Upper lobe of right lung (tissue), 1 donor: ENCODE measurements at regions not wholly inside any gene's neighbourhood (a gene's known extent, or its start where the extent isn't known, plus 50 kb on each side); places are given as distances from the start of the nearest gene placed in this dataset.

ENCODE experiments used
- ATAC-seq: fragments of 200-7000 bp; cut with Tn5 transposase; one replicate; pipeline ENCODE4 v1.9.1; 2020; ENCODE audit warnings: mild to moderate bottlenecking, moderate library complexity
- DNase-seq: peaks from one replicate; pipeline ENCODE4 v3.0.0-alpha.2; 2020
- H3K27ac ChIP-seq: fragments of 200-600 bp; one replicate; pipeline ENCODE4 v1.8.0; 2022
- H3K27me3 ChIP-seq: fragments of 200-600 bp; one replicate; pipeline ENCODE4 v1.8.0; 2022; ENCODE audit warnings: mild to moderate bottlenecking
- H3K36me3 ChIP-seq: fragments of 200-600 bp; one replicate; pipeline ENCODE4 v1.8.0; 2022
- H3K4me1 ChIP-seq: fragments of 200-600 bp; one replicate; pipeline ENCODE4 v1.8.0; 2022
- H3K4me3 ChIP-seq: fragments of 200-600 bp; one replicate; pipeline ENCODE4 v1.8.0; 2022; ENCODE audit warnings: mild to moderate bottlenecking
- H3K9me3 ChIP-seq: fragments of 200-600 bp; one replicate; pipeline ENCODE4 v1.8.0; 2022
- CTCF ChIP-seq: fragments of 200-600 bp; IDR thresholded peaks from one replicate; pipeline ENCODE4 v1.8.0; 2022; ENCODE audit warnings: antibody characterized with exemption
- intact Hi-C: fragments of 100-400 bp; cut with DNase I; formaldehyde crosslinking; loops from one replicate; pipeline ENCODE4 v1.11.0; 2022
- donor health status: DM: no; HTN: yes; CAD: no; lungs with severe emphysema.

GRCh38 chr18:71116535-71116934 is 827.7 kb downstream of the SOCS6 start:
- Histone ChIP-seq H3K27ac (no peak overlapping the region), H3K36me3 (no peaks in the 10 kb centered on the region), H3K9me3 (no peaks in the 10 kb centered on the region), H3K4me3 (no peak overlapping the region), H3K27me3 (no peaks in the 10 kb centered on the region), H3K4me1 (no peaks in the 10 kb centered on the region)
- ATAC-seq (no peak), DNase-seq (no peak)
- intact Hi-C loops: no loop called here
- no peak for TF ChIP-seq CTCF

- intact Hi-C loops: no loop called here
- Histone ChIP-seq H3K4me3 (no peak overlapping the region), H3K36me3 (no peaks in the 10 kb centered on the region), H3K27ac (no peak overlapping the region), H3K27me3 (no peaks in the 10 kb centered on the region), H3K4me1 (no peaks in the 10 kb centered on the region), H3K9me3 (no peaks in the 10 kb centered on the region)
- DNase-seq (no peak), ATAC-seq (no peak)
- no peak for TF ChIP-seq CTCF
These were observed 826.4 kb downstream of the SOCS6 start for GRCh38 chr18:71115261-71115660.

GRCh38 chr18:71114550-71115210 is 825.8 kb downstream of the SOCS6 start:
- Histone ChIP-seq H3K9me3 (no peaks in the 10 kb centered on the region), H3K36me3 (no peaks in the 10 kb centered on the region), H3K4me1 (no peaks in the 10 kb centered on the region), H3K27me3 (no peaks in the 10 kb centered on the region), H3K27ac (no peak overlapping the region), H3K4me3 (no peak overlapping the region)
- ATAC-seq: no peak
- intact Hi-C loops: no loop called here
- TF ChIP-seq CTCF: no peak
- DNase-seq: no peak

- no peak for TF ChIP-seq CTCF
- H3K9me3 ChIP-seq: no peaks in the 10 kb centered on the region
- H3K27me3 ChIP-seq: no peaks in the 10 kb centered on the region
- H3K4me1 ChIP-seq: peaks cover 4% of the 10 kb centered on the region
- DNase-seq (no peak), ATAC-seq (no peak)
- no peak overlapping the region for H3K4me3 ChIP-seq
- intact Hi-C loops: no loop called here
- H3K36me3 ChIP-seq: no peaks in the 10 kb centered on the region
- H3K27ac ChIP-seq: no peak overlapping the region
These were observed 818.4 kb downstream of the SOCS6 start for GRCh38 chr18:71107244-71107643.

- DNase-seq (no peak), ATAC-seq (no peak)
- no peaks in the 10 kb centered on the region for H3K9me3 ChIP-seq
- no peak overlapping the region for H3K27ac ChIP-seq
- H3K27me3 ChIP-seq: no peaks in the 10 kb centered on the region
- H3K4me1 ChIP-seq: peaks cover 4% of the 10 kb centered on the region
- no peaks in the 10 kb centered on the region for H3K36me3 ChIP-seq
- no peak for TF ChIP-seq CTCF
- intact Hi-C loops: no loop called here
- H3K4me3 ChIP-seq: no peak overlapping the region
These were observed 817.9 kb downstream of the SOCS6 start for GRCh38 chr18:71106701-71107100.
